ENCODE measurements at regions not wholly inside any gene's neighbourhood (a gene's known extent, or its start where the extent isn't known, plus 50 kb on each side); places are given as distances from the start of the nearest gene placed in this dataset.
A peak's percentile ranks its signal among the peaks of the same experiment; 100 is the strongest.
"Not testable (repeated sequence)": the region's sequence is repeated elsewhere in the genome, so short reads cannot be mapped to it uniquely, and the experiment has no call there.

DNA sequence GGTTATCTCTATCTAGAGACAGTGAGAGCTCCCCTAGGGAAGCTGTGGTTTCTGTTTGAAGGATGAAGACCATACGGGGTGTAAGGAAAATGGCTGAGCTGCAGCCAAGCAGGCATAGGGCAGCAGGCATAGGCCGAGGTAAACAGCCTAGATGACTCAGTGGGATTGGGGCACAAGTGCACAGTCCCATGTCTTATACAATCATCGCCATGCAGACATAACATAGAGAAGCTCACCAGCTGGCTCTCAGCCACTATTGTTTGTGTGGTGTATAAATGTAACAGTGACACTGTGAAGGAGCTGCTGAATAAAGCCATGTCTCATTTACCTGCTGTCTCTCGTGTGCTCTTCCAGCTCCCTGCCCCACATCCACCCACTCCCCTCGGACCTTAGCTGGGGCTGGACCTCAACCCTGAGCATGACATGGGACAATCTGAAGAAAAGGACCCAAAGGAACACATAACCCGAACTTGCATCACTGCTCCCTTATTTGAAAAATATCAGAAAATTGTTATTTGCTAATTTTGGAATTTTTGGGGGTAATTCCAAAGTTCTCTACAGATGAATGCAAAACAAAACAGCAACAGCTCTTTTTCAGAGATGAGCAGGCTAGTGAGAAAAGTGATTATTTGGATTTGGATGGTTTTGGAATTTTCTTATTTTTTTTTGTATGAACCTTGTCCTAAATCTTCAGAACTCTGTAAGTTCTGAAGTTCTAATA lies 582.7 kb downstream of the REEP3 start:
- in situ Hi-C loops (cut with HindIII; ENCODE audit: low pct_ligation_motif_present, low pct_unique_long_range_greater_than_20kb, low sequenced_read_pairs) = no loop called here
- DNase-seq = no peak

DNA sequence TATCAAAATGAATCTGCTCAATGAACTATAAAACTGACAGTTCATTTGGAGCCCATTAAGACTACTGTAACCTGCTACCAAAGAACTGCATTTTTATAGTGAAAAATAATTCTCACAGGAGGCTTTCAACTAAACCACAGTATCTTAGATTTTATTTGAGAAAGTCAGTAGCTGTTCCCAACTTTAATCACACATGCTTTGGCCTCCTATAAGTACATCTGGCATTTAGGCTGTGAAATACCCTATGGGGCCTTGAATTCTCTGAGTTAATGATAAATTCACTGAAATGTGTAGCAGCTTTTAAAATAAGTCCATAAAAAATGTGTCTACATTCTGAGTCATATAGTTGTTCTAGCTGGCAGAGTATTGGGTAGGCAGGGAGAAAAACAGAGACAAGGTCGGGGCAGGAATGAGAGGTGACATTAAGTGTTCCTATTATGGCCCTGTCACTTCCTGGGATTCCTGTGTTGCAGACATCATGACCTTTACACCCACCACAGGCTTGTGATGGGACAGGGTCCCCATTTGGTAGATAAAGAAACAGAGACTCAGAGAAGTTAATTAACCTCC lies 588.8 kb downstream of the REEP3 start:
- DNase-seq = no peak
- in situ Hi-C loops (cut with HindIII; ENCODE audit: low pct_ligation_motif_present, low pct_unique_long_range_greater_than_20kb, low sequenced_read_pairs) = no loop called here

DNA sequence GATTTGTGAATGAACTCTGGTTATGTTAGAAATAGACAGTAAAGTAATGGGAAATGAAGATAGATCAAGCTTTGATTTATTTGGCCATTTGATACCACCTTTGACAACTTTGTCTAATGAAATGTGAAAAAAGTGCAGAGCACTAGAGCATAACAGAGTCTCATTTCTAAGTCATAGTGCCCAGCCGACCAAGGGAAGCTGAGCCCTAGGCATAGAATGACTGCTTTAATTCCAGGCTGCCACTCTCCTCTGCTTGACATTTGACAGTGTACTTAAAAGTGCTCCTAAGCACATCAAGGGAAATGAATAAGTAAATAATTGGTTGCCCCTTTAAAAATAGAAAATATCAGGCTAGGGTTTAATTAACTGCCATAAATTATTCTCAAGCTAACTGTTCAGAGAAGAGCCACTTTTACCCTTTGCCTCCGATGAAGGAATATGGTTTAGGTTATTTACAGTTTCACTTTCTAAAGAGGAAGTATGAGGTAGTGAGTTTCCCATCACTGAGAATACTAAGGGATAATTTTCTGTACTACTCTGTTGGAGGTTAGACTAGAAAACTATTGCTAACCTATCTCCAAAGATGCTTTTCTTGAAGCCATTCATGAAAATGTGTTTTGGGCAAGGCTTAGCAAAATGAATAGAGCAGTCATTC lies 591.6 kb downstream of the REEP3 start:
- in situ Hi-C loops (cut with HindIII; ENCODE audit: low pct_ligation_motif_present, low pct_unique_long_range_greater_than_20kb, low sequenced_read_pairs) = no loop called here
- DNase-seq = no peak

DNA sequence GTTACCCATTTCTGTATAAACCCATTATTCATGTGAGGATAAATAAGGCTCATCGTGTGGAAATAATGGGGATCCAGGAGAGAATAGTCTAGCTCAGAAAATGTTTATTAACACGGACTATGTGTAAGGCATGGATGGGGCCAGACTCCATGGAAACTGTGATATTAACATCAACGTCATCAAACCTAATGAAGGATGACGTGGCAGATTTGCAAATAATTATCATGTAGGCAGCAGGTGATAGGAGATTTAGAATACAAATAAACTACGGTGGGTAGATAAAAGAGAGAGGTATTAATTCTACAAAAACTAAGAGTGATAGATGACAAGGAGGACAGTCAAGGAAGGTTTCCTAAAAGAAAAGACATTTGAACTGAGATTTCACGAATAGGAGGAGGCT lies 592.2 kb downstream of the REEP3 start:
- DNase-seq = no peak
- in situ Hi-C loops (cut with HindIII; ENCODE audit: low pct_ligation_motif_present, low pct_unique_long_range_greater_than_20kb, low sequenced_read_pairs) = no loop called here

DNA sequence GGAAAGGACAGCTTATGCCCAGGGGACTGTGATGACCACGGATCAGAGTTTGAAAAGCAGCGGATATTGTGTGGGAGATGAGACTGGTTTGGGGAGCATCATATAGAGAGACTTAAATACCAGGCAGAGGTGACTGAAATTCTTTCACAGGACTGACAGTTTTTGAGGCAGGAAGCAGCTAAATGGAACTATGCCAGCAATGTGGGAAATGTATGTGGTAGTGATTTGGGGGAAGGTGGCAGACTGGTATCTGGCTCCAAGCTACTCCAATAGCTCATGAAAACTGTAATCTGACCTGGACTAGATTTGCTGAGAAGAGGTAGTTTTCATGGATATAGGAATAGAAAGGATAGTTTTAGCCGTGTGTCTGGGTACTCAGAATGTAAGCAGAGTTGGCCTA lies 592.6 kb downstream of the REEP3 start:
- in situ Hi-C loops (cut with HindIII; ENCODE audit: low pct_ligation_motif_present, low pct_unique_long_range_greater_than_20kb, low sequenced_read_pairs) = no loop called here
- no peak for DNase-seq

DNA sequence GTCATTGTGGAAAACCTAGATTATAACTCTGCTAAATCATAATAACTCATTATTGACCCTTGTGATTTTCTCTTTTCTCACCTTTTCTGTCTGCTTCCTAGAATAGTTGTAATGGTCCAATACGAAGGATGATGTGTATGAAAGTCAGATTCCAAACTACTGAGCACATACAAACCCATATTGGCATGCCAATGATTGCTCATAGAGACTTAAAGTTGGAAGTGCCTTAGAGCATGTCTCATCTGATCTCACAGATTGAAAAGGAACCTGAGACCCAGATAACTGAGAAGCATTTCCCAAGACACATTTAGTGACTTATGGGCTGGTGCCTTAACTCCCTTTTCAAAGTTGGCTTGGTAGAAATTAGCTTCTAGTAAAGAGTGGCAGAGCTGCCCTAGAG lies 594.3 kb downstream of the REEP3 start:
- in situ Hi-C loops (cut with HindIII; ENCODE audit: low pct_ligation_motif_present, low pct_unique_long_range_greater_than_20kb, low sequenced_read_pairs) = no loop called here
- DNase-seq = no peak

DNA sequence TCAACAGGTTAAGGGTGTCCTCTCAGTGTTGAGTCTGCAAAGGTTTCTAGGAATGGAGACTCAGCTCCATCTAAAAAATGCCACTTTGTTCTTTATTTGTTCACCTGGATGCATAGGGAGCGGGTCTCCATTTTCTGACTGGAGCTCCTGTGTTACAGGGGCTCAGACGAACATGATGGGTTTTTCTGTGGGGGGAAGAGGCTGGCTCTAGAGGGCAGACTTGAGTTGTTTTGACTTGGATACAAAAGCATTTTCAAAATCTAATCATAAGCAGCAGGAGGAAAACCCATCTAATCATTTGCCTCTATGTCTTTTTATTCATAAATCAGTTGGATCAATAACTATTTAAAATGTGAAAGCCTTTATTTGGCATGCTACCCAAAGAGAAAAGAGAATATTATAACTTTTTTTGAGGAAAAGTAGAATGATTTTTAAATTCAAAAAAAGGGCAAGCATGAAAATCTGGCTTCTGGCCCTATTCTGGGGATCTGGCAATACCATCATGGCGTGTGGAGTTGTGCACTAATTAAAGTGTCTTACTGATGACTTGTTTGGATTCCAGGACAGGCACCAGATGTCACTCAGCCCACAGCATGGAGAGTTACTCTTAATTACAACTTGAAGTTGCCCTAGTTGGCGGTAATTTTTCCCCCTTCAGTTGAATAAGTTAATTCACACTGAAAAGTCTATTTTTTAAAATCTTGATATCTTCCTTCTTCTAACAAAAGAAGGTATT lies 594.9 kb downstream of the REEP3 start:
- in situ Hi-C loops (cut with HindIII; ENCODE audit: low pct_ligation_motif_present, low pct_unique_long_range_greater_than_20kb, low sequenced_read_pairs) = no loop called here
- peak; percentile 19 for DNase-seq

DNA sequence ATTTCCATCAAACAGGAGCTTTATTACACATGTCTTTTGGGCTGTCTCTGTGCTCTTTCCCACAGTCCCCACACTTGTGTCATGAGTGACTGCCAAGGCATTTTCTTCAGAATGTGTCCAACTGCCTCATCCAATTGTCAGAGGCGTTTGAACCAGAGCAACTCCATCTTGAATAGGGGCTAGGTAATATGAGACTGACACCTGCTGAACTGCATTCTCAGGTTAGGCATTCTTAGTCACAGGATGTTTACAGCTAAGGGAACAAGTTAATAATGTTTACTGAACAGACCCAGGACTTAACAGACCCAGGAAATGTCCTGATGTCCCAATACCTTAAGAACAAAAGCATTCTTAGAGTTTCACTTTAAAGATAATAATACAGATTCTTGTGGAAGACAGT lies 595.5 kb downstream of the REEP3 start:
- in situ Hi-C loops (cut with HindIII; ENCODE audit: low pct_ligation_motif_present, low pct_unique_long_range_greater_than_20kb, low sequenced_read_pairs) = no loop called here

DNA sequence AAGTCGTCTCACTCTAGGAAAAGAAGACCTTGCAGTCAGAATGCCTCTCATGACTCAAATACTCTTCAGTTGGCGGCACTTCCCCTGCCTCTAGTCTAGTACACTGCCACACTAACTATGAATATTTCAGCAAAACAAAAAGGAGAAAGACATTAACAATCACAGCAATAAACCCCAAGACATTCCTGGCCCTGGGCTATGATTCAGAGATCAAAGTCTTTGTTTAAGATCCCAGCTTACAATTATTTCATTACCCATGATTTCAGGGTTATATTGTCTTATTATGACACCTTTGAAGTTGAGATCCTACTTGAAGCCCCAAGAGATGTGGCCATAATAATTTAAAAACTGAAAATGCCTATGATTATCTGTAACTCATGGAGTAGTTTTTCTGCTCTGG lies 597.5 kb downstream of the REEP3 start:
- in situ Hi-C loops (cut with HindIII; ENCODE audit: low pct_ligation_motif_present, low pct_unique_long_range_greater_than_20kb, low sequenced_read_pairs) = no loop called here
- DNase-seq = no peak

More for the DNA sequence above, 595.5 kb downstream of the REEP3 start:
- DNase-seq = no peak

DNA sequence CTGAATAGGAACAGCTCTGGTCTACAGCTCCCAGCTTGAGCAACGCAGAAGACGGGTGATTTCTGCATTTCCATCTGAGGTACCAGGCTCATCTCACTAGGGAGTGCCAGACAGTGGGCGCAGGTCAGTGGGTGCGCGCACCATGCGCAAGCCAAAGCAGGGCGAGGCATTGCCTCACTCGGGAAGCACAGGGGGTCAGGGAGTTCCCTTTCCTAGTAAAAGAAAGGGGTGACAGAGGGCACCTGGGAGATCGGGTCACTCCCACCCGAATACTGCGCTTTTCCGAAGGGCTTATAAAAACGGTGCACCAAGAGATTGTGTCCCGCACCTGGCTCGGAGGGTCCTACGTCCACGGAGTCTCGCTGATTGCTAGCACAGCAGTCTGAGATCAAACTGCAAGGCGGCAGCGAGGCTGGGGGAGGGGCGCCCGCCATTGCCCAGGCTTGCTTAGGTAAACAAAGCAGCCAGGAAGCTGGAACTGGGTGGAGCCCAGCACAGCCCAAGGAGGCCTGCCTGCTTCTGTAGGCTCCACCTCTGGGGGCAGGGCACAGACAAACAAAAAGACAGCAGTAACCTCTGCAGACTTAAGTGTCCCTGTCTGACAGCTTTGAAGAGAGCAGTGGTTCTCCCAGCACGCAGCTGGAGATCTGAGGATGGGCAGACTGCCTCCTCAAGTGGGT lies 599.2 kb downstream of the REEP3 start:
- in situ Hi-C loops (cut with HindIII; ENCODE audit: low pct_ligation_motif_present, low pct_unique_long_range_greater_than_20kb, low sequenced_read_pairs); DNase-seq: not testable (repeated sequence)

DNA sequence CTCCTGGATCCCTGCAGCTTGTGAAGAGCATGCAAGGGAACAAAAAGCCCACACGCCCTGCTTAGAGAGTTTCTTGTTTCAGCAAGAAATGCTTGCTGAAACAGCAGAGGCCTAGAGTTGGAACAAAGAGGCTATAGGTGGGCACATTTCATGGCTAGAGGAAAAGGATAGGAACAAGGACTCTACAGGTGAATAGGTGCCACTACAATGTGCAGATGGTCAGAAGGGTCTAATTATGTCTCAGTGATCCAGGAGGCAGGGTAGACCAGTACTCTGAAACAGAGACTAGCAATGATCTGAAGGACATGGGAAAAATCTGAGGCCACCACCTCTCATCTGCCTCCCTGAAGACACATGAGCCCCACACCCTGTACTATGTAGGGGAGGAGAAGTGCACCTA lies 609.0 kb downstream of the REEP3 start:
- DNase-seq = no peak
- in situ Hi-C loops (cut with HindIII; ENCODE audit: low pct_ligation_motif_present, low pct_unique_long_range_greater_than_20kb, low sequenced_read_pairs) = no loop called here

DNA sequence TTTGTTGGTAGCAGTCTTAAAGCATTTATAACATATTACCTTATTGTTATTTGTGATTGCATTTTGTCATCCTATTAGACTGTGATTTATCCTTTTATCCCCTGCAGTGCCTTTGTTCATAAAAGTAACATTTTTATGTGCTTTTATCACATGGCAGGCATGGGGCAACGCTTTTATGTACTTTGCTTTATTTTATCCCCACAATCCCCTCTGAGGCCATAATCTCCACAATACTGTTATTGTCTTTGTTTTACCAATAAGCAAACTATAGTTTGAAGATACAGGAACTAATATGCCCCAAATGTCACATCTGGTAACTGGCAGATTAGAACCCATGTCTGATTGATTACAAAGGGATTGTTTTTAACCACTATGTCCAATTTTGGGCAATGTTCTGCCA lies 613.5 kb downstream of the REEP3 start:
- no peak for DNase-seq
- in situ Hi-C loops (cut with HindIII; ENCODE audit: low pct_ligation_motif_present, low pct_unique_long_range_greater_than_20kb, low sequenced_read_pairs) = no loop called here

DNA sequence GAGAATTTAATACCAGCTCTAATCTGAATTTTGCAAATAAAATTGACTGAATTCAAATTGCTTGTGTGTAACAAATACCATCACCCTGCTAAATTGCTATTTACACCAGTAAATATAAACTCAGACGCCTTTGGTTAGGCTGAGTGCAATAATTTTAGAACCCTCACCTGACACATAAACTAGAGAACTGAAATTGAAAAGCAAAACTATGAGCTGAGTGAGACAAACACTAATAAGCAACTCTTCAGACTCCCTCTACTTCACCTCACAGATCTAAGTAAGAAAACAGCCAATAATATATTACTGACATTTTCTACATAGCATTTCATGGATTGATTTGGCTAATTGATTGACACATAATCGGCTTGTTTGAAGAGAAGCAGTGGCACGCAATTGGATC lies 621.2 kb downstream of the REEP3 start:
- in situ Hi-C loops (cut with HindIII; ENCODE audit: low pct_ligation_motif_present, low pct_unique_long_range_greater_than_20kb, low sequenced_read_pairs) = no loop called here
- no peak for DNase-seq

DNA sequence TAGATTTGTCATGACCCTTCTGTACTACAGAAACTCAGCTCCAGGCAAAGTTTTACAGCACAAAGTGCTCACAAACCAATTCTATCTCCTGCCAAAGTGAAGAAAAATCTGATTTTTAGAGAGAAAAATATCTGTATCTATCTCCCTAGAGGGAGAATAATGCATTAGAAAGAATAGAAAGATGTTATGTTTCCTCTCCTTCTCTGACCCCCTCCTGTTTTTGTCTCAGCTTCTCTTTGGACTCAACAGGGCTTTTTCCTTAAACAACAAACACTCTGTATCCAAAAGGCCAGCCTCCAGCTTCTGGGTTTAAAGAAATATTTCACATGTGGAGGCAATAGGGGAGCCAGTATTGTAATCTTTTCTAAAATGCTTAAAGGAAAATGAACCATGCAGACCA lies 627.4 kb downstream of the REEP3 start:
- no peak for DNase-seq
- in situ Hi-C loops (cut with HindIII; ENCODE audit: low pct_ligation_motif_present, low pct_unique_long_range_greater_than_20kb, low sequenced_read_pairs) = no loop called here

DNA sequence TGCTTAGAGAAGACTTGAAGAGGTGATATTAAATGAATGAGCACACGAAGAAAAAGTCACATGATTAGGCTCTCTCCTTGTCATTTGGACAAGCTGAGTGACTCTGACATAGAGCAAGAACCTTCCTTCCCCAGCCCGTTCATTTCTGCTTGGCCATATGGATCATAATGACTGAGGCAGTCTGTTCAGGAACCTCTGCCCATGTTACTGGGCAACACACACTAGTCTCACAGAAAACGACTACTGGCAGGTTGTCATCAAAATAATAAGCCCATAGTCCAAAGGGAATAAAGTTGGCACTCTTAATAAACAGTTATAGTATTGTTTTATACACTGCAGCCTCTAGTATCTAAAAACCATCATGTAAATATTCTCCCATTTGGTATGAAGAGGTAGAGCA lies 635.0 kb downstream of the REEP3 start:
- no peak for DNase-seq
- in situ Hi-C loops (cut with HindIII; ENCODE audit: low pct_ligation_motif_present, low pct_unique_long_range_greater_than_20kb, low sequenced_read_pairs) = no loop called here

DNA sequence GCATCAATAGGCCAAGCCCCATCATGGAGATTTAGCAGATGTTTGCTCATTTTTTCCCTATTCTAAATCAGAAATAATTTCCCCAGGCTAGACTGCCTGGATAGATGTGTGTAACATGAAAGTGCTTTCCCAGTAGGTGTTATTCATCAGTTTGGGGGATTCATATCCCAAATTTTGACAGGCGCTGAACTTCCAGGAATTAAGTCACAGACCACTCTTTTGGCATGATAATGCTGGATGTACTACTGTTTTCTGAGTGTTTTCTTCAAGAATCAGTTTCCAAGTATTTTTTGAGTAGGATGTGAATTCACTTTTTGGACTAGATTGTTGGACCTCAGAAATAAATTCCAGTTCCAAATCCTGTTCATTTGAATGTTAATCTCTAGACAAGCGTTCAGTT lies 637.4 kb downstream of the REEP3 start:
- no peak for DNase-seq
- in situ Hi-C loops (cut with HindIII; ENCODE audit: low pct_ligation_motif_present, low pct_unique_long_range_greater_than_20kb, low sequenced_read_pairs) = no loop called here

DNA sequence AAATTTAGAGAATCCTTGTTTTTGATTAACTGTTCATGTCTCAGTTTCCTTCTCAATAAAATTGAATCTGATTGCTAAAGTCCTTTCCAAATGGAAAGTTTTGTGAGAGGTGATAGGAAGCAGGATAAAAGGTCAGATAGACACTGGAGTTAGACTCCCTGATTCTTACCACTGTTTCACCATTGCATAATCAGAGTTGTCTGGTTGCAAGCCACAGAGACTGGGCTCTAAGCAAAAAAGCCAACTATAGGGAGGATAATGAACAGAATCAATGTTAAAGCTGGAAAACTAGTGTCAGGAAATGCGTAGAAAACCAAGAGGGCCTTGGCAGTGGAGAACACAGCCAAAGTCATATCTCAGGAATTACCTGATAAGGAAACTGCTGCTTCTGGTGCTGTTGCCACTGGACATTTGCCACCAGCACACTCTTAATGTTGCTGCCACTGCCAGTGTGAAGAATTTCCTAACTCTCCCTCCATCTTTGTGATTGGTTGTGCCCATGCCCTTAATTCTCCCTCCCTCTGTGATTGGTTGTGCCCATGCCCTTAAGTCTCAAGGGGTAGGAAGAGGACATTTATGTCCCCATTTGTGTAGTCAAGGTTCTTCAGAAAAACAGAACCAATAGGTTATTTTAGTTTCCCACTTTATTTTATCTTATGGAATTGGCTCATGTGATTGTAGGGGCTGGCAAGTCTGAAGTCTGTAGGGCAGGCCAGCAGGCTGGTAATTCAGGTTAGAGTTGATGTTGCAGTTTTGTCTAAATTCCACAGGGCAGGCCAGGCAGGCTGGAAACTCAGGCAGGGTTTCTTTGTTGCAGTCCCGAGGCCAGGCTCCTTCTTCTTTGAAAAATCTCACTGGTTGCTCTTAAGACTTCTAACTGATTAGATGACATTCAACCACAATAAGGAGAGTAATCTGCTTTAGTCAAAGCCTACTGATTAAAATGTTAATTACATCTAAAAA lies 639.0 kb downstream of the REEP3 start:
- DNase-seq = no peak
- in situ Hi-C loops (cut with HindIII; ENCODE audit: low pct_ligation_motif_present, low pct_unique_long_range_greater_than_20kb, low sequenced_read_pairs) = no loop called here

DNA sequence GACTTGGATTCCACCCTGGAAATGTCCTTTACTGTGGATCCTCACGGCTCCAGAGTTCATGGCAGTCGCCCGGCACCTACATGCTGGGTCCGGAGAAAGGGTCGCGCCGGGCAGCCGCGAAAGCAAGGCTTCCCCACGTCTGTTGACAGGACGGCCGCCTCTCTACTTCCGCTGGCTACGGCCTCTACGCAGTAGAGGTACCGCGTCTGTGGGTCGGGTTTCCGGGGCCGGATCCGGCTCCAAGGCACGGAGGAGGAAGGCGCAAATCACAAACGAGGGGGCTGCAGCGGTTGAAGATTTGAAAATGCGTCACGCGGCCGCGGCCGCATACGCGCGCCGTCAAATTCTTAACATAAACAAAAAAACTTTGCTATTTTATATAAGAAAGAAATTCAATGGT lies 649.6 kb downstream of the REEP3 start:
- no peak for DNase-seq
- in situ Hi-C loops (cut with HindIII; ENCODE audit: low pct_ligation_motif_present, low pct_unique_long_range_greater_than_20kb, low sequenced_read_pairs) = no loop called here
